ENCODE measurements at regions not wholly inside any gene's neighbourhood (a gene's known extent, or its start where the extent isn't known, plus 50 kb on each side); places are given as distances from the start of the nearest gene placed in this dataset.

- no peaks in the 10 kb centered on the region for H3K4me1 ChIP-seq
- H3K4me3 ChIP-seq: no peak overlapping the region
- DNase-seq: no peak
- H3K36me3 ChIP-seq: no peaks in the 10 kb centered on the region
- H3K9me3 ChIP-seq: peaks cover 0 to 8% (median 1%) of the 10 kb centered on the region in 4 donors
- no peaks in the 10 kb centered on the region for H3K27me3 ChIP-seq
- TF ChIP-seq EP300 (IDR thresholded peaks at IDR 0.05) (no peak), POLR2A (IDR thresholded peaks at IDR 0.05) (no peak), CTCF (IDR thresholded peaks at IDR 0.05) (no peak)
- H3K27ac ChIP-seq: no peak overlapping the region
- WGBS, 2 donors: 83 to 97% methylated on average over 4 of the region's 4 CpGs
- intact Hi-C loops (cut with DNase I): no loop called here
Observed at GRCh38 chr20:11529047-11529446, 388.6 kb upstream of the BTBD3 start.

- Histone ChIP-seq H3K9me3 (no peaks in the 10 kb centered on the region), H3K4me1 (no peaks in the 10 kb centered on the region), H3K27ac (no peak overlapping the region), H3K27me3 (no peaks in the 10 kb centered on the region), H3K4me3 (no peak overlapping the region), H3K36me3 (no peaks in the 10 kb centered on the region)
- WGBS, 2 donors: 27 to 28% methylated on average over 2 of the region's 2 CpGs
- intact Hi-C loops (cut with DNase I): no loop called here
- TF ChIP-seq POLR2AphosphoS5 (IDR thresholded peaks at IDR 0.05) (no peak), POLR2A (IDR thresholded peaks at IDR 0.05) (no peak), CTCF (IDR thresholded peaks at IDR 0.05) (no peak), EP300 (IDR thresholded peaks at IDR 0.05) (no peak)
- no peak for DNase-seq
Observed at GRCh38 chr20:11537032-11537431, 380.7 kb upstream of the BTBD3 start.

- DNase-seq: no peak
- H3K27ac ChIP-seq: no peak overlapping the region
- intact Hi-C loops (cut with DNase I): no loop called here
- WGBS, 2 donors: 67 to 75% methylated on average over 4 of the region's 4 CpGs
- no peaks in the 10 kb centered on the region for H3K9me3 ChIP-seq
- no peaks in the 10 kb centered on the region for H3K4me1 ChIP-seq
- TF ChIP-seq POLR2A (IDR thresholded peaks at IDR 0.05) (no peak), EP300 (IDR thresholded peaks at IDR 0.05) (no peak), CTCF (IDR thresholded peaks at IDR 0.05) (no peak), POLR2AphosphoS5 (IDR thresholded peaks at IDR 0.05) (no peak)
- no peaks in the 10 kb centered on the region for H3K36me3 ChIP-seq
- no peaks in the 10 kb centered on the region for H3K27me3 ChIP-seq
- H3K4me3 ChIP-seq: no peak overlapping the region
Observed at GRCh38 chr20:11539450-11539849, 378.2 kb upstream of the BTBD3 start.

- Histone ChIP-seq H3K36me3 (no peaks in the 10 kb centered on the region), H3K4me1 (no peaks in the 10 kb centered on the region), H3K4me3 (no peak overlapping the region), H3K9me3 (no peaks in the 10 kb centered on the region), H3K27ac (no peak overlapping the region), H3K27me3 (no peaks in the 10 kb centered on the region)
- intact Hi-C loops (cut with DNase I): loop anchor here (5.0 to 10.0 kb wide), 4 partner anchors 868 to 1926 kb away; partner anchors contain the start of gene JAG1
- 85% methylated on average over 3 of the region's 3 CpGs for WGBS, 2 donors
- no peak for TF ChIP-seq POLR2AphosphoS5 (IDR thresholded peaks at IDR 0.05)
- no peak for TF ChIP-seq POLR2A (IDR thresholded peaks at IDR 0.05)
- no peak for TF ChIP-seq EP300 (IDR thresholded peaks at IDR 0.05)
- no peak for TF ChIP-seq CTCF (IDR thresholded peaks at IDR 0.05)
- no peak for DNase-seq
Observed at GRCh38 chr20:11540558-11540957, 377.1 kb upstream of the BTBD3 start.

GRCh38 chr20:11542645-11543044, 375.0 kb upstream of the BTBD3 start:
- intact Hi-C loops (cut with DNase I): loop anchor here (5.0 to 10.0 kb wide), 4 partner anchors 870 to 1928 kb away; partner anchors contain the start of gene JAG1
- Histone ChIP-seq H3K9me3 (no peaks in the 10 kb centered on the region), H3K27ac (no peak overlapping the region), H3K27me3 (no peaks in the 10 kb centered on the region), H3K4me1 (no peaks in the 10 kb centered on the region), H3K36me3 (no peaks in the 10 kb centered on the region), H3K4me3 (no peak overlapping the region)
- 81 to 87% methylated on average over 2 of the region's 2 CpGs for WGBS, 2 donors
- no peak for DNase-seq
- no peak for TF ChIP-seq EP300 (IDR thresholded peaks at IDR 0.05)
- TF ChIP-seq POLR2AphosphoS5 (IDR thresholded peaks at IDR 0.05): no peak
- no peak for TF ChIP-seq CTCF (IDR thresholded peaks at IDR 0.05)
- no peak for TF ChIP-seq POLR2A (IDR thresholded peaks at IDR 0.05)

All from sigmoid colon (tissue), 6 donors.